ENCODE measurements at regions not wholly inside any gene's neighbourhood (a gene's known extent, or its start where the extent isn't known, plus 50 kb on each side); places are given as distances from the start of the nearest gene placed in this dataset.

- H3K36me3 ChIP-seq (ENCODE audit: control insufficient read depth in 1 of 2, insufficient read depth in 2 of 2, low read length in 1 of 2), result no peaks in the 10 kb centered on the region
- no peak overlapping the region for H3K27ac ChIP-seq (ENCODE audit: low read depth in 1 of 2, low read length in 2 of 2)
- ATAC-seq (ENCODE audit: low FRiP score), result no peak
- intact Hi-C loops (cut with DNase I), result no loop called here
- DNase-seq, result no peak
- H3K4me3 ChIP-seq (ENCODE audit: low read length in 2 of 2), result no peak overlapping the region
- H3K4me1 ChIP-seq (ENCODE audit: control insufficient read depth in 1 of 2, insufficient read depth in 2 of 2, low read length in 2 of 2), result no peaks in the 10 kb centered on the region
- no peaks in the 10 kb centered on the region for H3K27me3 ChIP-seq (ENCODE audit: control insufficient read depth in 1 of 2, insufficient read depth in 2 of 2, low read length in 1 of 2)
- WGBS, 2 donors, result 62 to 63% methylated on average over 4 of the region's 4 CpGs
- H3K9me3 ChIP-seq (ENCODE audit: control insufficient read depth, low read length), result no peaks in the 10 kb centered on the region
Measured at GRCh38 chr21:16841975-16842695, 670.7 kb upstream of the CXADR start.

DNA sequence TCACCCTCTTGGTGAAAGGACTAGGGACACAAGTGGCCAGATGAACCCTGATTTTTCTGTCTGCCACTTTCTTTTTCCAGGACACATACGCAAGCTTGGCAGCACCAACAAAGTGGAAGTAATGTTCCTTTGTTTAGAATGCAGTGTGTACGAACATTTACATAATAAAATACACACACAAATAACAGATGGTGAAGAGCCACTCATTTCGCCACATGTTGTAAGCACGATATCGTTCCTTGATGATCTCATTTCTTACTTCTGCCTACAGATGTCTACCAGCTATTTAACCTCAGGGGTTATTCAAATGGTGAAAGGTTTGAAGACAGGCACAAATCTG lies 670.2 kb upstream of the CXADR start:
- H3K27ac ChIP-seq (ENCODE audit: low read depth in 1 of 2, low read length in 2 of 2), result no peak overlapping the region
- H3K36me3 ChIP-seq (ENCODE audit: control insufficient read depth in 1 of 2, insufficient read depth in 2 of 2, low read length in 1 of 2), result no peaks in the 10 kb centered on the region
- 93 to 94% methylated on average over 5 of the region's 5 CpGs for WGBS, 2 donors
- no peaks in the 10 kb centered on the region for H3K9me3 ChIP-seq (ENCODE audit: control insufficient read depth, low read length)
- no peak for DNase-seq
- H3K27me3 ChIP-seq (ENCODE audit: control insufficient read depth in 1 of 2, insufficient read depth in 2 of 2, low read length in 1 of 2), result no peaks in the 10 kb centered on the region
- ATAC-seq (ENCODE audit: low FRiP score), result no peak
- intact Hi-C loops (cut with DNase I), result no loop called here
- H3K4me1 ChIP-seq (ENCODE audit: control insufficient read depth in 1 of 2, insufficient read depth in 2 of 2, low read length in 2 of 2), result no peaks in the 10 kb centered on the region
- no peak overlapping the region for H3K4me3 ChIP-seq (ENCODE audit: low read length in 2 of 2)

DNA sequence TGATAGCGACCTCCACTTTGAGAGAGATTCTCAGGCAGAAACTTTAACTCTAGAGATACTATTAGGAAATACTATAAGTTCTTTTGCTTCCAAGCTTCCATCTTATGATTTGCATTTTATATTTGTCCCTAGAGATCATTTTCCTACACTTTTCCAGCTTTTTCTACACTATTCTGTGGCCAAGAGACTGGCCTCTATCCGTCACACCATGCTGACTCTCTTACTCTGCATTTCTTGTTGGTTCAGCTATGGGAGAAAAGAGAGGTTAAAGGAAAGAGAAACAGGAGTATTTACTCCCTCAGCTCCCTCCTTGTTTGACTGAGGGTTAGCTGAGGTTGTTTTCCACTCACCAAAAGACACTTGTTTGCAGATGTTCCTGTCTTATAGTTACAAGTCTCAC lies 665.6 kb upstream of the CXADR start:
- Histone ChIP-seq H3K4me1 (ENCODE audit: control insufficient read depth in 1 of 2, insufficient read depth in 2 of 2, low read length in 2 of 2) (no peaks in the 10 kb centered on the region), H3K9me3 (ENCODE audit: control insufficient read depth, low read length) (no peaks in the 10 kb centered on the region), H3K36me3 (ENCODE audit: control insufficient read depth in 1 of 2, insufficient read depth in 2 of 2, low read length in 1 of 2) (no peaks in the 10 kb centered on the region), H3K27me3 (ENCODE audit: control insufficient read depth in 1 of 2, insufficient read depth in 2 of 2, low read length in 1 of 2) (no peaks in the 10 kb centered on the region), H3K4me3 (ENCODE audit: low read length in 2 of 2) (no peak overlapping the region), H3K27ac (ENCODE audit: low read depth in 1 of 2, low read length in 2 of 2) (no peak overlapping the region)
- WGBS, 2 donors, result 95 to 96% methylated on average over 2 of the region's 2 CpGs
- no peak for ATAC-seq (ENCODE audit: low FRiP score)
- intact Hi-C loops (cut with DNase I), result no loop called here
- DNase-seq, result no peak

DNA sequence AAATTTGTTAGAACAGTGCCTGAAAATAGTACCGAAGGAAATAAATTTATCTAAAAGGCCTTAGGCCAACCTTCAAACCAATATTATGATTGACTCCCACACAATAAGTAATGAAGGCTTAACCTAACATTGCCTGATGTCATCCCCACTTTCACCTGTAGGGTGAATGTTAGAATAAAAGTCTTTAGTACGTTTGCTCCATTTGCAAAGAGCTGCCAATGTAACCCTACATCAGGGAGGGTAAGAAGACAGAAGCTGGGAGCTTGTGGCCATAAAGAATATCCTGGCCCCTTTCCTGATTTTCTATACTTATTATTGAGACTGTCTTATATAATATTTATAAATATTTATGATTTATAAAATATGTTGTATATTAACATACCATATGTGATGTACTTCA lies 661.8 kb upstream of the CXADR start:
- DNase-seq (no peak), ATAC-seq (ENCODE audit: low FRiP score) (no peak)
- H3K4me1 ChIP-seq (ENCODE audit: control insufficient read depth in 1 of 2, insufficient read depth in 2 of 2, low read length in 2 of 2), result no peaks in the 10 kb centered on the region
- WGBS, 2 donors, result 91 to 97% methylated on average over 2 of the region's 2 CpGs
- H3K27me3 ChIP-seq (ENCODE audit: control insufficient read depth in 1 of 2, insufficient read depth in 2 of 2, low read length in 1 of 2), result no peaks in the 10 kb centered on the region
- H3K9me3 ChIP-seq (ENCODE audit: control insufficient read depth, low read length), result no peaks in the 10 kb centered on the region
- intact Hi-C loops (cut with DNase I), result no loop called here
- H3K27ac ChIP-seq (ENCODE audit: low read depth in 1 of 2, low read length in 2 of 2), result no peak overlapping the region
- no peaks in the 10 kb centered on the region for H3K36me3 ChIP-seq (ENCODE audit: control insufficient read depth in 1 of 2, insufficient read depth in 2 of 2, low read length in 1 of 2)
- H3K4me3 ChIP-seq (ENCODE audit: low read length in 2 of 2), result no peak overlapping the region

- H3K4me3 ChIP-seq (ENCODE audit: low read length in 2 of 2), result no peak overlapping the region
- H3K27ac ChIP-seq (ENCODE audit: low read depth in 1 of 2, low read length in 2 of 2), result no peak overlapping the region
- no peaks in the 10 kb centered on the region for H3K36me3 ChIP-seq (ENCODE audit: control insufficient read depth in 1 of 2, insufficient read depth in 2 of 2, low read length in 1 of 2)
- intact Hi-C loops (cut with DNase I), result no loop called here
- no peaks in the 10 kb centered on the region for H3K27me3 ChIP-seq (ENCODE audit: control insufficient read depth in 1 of 2, insufficient read depth in 2 of 2, low read length in 1 of 2)
- DNase-seq, result no peak
- ATAC-seq (ENCODE audit: low FRiP score), result no peak
- H3K9me3 ChIP-seq (ENCODE audit: control insufficient read depth, low read length), result no peaks in the 10 kb centered on the region
- no peaks in the 10 kb centered on the region for H3K4me1 ChIP-seq (ENCODE audit: control insufficient read depth in 1 of 2, insufficient read depth in 2 of 2, low read length in 2 of 2)
Measured at GRCh38 chr21:16855164-16855667, 657.6 kb upstream of the CXADR start.

GRCh38 chr21:16863362-16863905 lies 649.4 kb upstream of the CXADR start:
- WGBS, 2 donors, result 92 to 97% methylated on average over 1 of the region's 1 CpG
- Histone ChIP-seq H3K27ac (ENCODE audit: low read depth in 1 of 2, low read length in 2 of 2) (no peak overlapping the region), H3K4me1 (ENCODE audit: control insufficient read depth in 1 of 2, insufficient read depth in 2 of 2, low read length in 2 of 2) (no peaks in the 10 kb centered on the region), H3K27me3 (ENCODE audit: control insufficient read depth in 1 of 2, insufficient read depth in 2 of 2, low read length in 1 of 2) (no peaks in the 10 kb centered on the region), H3K36me3 (ENCODE audit: control insufficient read depth in 1 of 2, insufficient read depth in 2 of 2, low read length in 1 of 2) (no peaks in the 10 kb centered on the region), H3K9me3 (ENCODE audit: control insufficient read depth, low read length) (no peaks in the 10 kb centered on the region), H3K4me3 (ENCODE audit: low read length in 2 of 2) (no peak overlapping the region)
- ATAC-seq (ENCODE audit: low FRiP score) (no peak), DNase-seq (no peak)
- intact Hi-C loops (cut with DNase I), result no loop called here

- 87% methylated on average over 4 of the region's 4 CpGs for WGBS, 2 donors
- no peaks in the 10 kb centered on the region for H3K36me3 ChIP-seq (ENCODE audit: control insufficient read depth in 1 of 2, insufficient read depth in 2 of 2, low read length in 1 of 2)
- H3K27ac ChIP-seq (ENCODE audit: low read depth in 1 of 2, low read length in 2 of 2), result no peak overlapping the region
- intact Hi-C loops (cut with DNase I), result no loop called here
- DNase-seq (no peak), ATAC-seq (ENCODE audit: low FRiP score) (no peak)
- no peaks in the 10 kb centered on the region for H3K27me3 ChIP-seq (ENCODE audit: control insufficient read depth in 1 of 2, insufficient read depth in 2 of 2, low read length in 1 of 2)
- no peaks in the 10 kb centered on the region for H3K9me3 ChIP-seq (ENCODE audit: control insufficient read depth, low read length)
- H3K4me3 ChIP-seq (ENCODE audit: low read length in 2 of 2), result no peak overlapping the region
- H3K4me1 ChIP-seq (ENCODE audit: control insufficient read depth in 1 of 2, insufficient read depth in 2 of 2, low read length in 2 of 2), result no peaks in the 10 kb centered on the region
Measured at GRCh38 chr21:16863908-16864307, 648.9 kb upstream of the CXADR start.

- no peak for DNase-seq
- no peaks in the 10 kb centered on the region for H3K4me1 ChIP-seq (ENCODE audit: control insufficient read depth in 1 of 2, insufficient read depth in 2 of 2, low read length in 2 of 2)
- intact Hi-C loops (cut with DNase I), result no loop called here
- ATAC-seq (ENCODE audit: low FRiP score), result no peak
- no peak overlapping the region for H3K27ac ChIP-seq (ENCODE audit: low read depth in 1 of 2, low read length in 2 of 2)
- no peaks in the 10 kb centered on the region for H3K9me3 ChIP-seq (ENCODE audit: control insufficient read depth, low read length)
- no peak overlapping the region for H3K4me3 ChIP-seq (ENCODE audit: low read length in 2 of 2)
- no peaks in the 10 kb centered on the region for H3K27me3 ChIP-seq (ENCODE audit: control insufficient read depth in 1 of 2, insufficient read depth in 2 of 2, low read length in 1 of 2)
- H3K36me3 ChIP-seq (ENCODE audit: control insufficient read depth in 1 of 2, insufficient read depth in 2 of 2, low read length in 1 of 2), result no peaks in the 10 kb centered on the region
Measured at GRCh38 chr21:16865632-16866031, 647.2 kb upstream of the CXADR start.

DNA sequence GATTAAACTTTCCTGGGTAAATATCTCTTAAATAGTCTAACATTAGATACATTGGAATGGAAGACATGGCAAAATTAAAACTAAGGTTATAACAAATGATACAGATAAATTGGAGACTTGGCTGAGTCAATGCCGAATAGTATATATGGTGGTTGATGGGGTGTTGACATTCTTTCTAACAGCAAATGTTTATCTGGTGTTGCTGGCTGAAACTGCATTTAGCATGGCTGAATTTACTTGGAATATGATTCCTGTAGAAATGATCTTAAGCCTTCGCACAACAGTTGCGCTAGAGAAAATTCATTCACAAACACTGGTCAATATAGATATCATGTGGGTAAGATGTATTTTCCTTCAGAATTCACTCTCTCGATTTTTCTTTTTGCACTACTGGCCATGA lies 646.0 kb upstream of the CXADR start:
- H3K27me3 ChIP-seq (ENCODE audit: control insufficient read depth in 1 of 2, insufficient read depth in 2 of 2, low read length in 1 of 2), result no peaks in the 10 kb centered on the region
- whole genome bisulfite sequencing, 2 donors, result 84 to 92% methylated on average over 4 of the region's 4 CpGs
- H3K9me3 ChIP-seq (ENCODE audit: control insufficient read depth, low read length), result no peaks in the 10 kb centered on the region
- DNase-seq, result no peak
- no peak overlapping the region for H3K4me3 ChIP-seq (ENCODE audit: low read length in 2 of 2)
- intact Hi-C loops (cut with DNase I), result no loop called here
- no peak overlapping the region for H3K27ac ChIP-seq (ENCODE audit: low read depth in 1 of 2, low read length in 2 of 2)
- no peaks in the 10 kb centered on the region for H3K4me1 ChIP-seq (ENCODE audit: control insufficient read depth in 1 of 2, insufficient read depth in 2 of 2, low read length in 2 of 2)
- ATAC-seq (ENCODE audit: low FRiP score), result no peak
- no peaks in the 10 kb centered on the region for H3K36me3 ChIP-seq (ENCODE audit: control insufficient read depth in 1 of 2, insufficient read depth in 2 of 2, low read length in 1 of 2)

Data from aorta (tissue), 5 donors.